Stimulated activated effector memory CD8-positive, alpha-beta T cell treated with anti-CD3 and anti-CD28 coated beads, Interleukin-12 subunit alpha, Interleukin-12 subunit beta, amount 100 ng/mL, for 72 hours (primary cell): ENCODE measurements at regions not wholly inside any gene's neighbourhood (a gene's known extent, or its start where the extent isn't known, plus 50 kb on each side); places are given as distances from the start of the nearest gene placed in this dataset.

ENCODE experiments used
- ATAC-seq: fragments of 150-1000 bp; cut with Tn5 transposase; 2 replicates; pipeline ENCODE4 v1.10.0; 2021
- DNase-seq, 2 donors: peaks; one replicate each; pipeline ENCODE4 v3.0.0; 2021 to 2022; ENCODE audit warnings: low spot score in 2 of 2
- H3K27ac Mint-ChIP-seq: one replicate; pipeline ENCODE4 v1.8.0; 2022; ENCODE audit warnings: mild to moderate bottlenecking, mixed read lengths
- H3K36me3 Mint-ChIP-seq: one replicate; pipeline ENCODE4 v1.8.0; 2022; ENCODE audit warnings: mild to moderate bottlenecking, mixed read lengths
- H3K4me1 Mint-ChIP-seq: one replicate; pipeline ENCODE4 v1.8.0; 2022; ENCODE audit warnings: mixed read lengths
- H3K4me3 Mint-ChIP-seq: one replicate; pipeline ENCODE4 v1.8.0; 2022; ENCODE audit warnings: mild to moderate bottlenecking, mixed read lengths
- H3K9me3 Mint-ChIP-seq: one replicate; pipeline ENCODE4 v1.8.0; 2022; ENCODE audit warnings: mixed read lengths

DNA sequence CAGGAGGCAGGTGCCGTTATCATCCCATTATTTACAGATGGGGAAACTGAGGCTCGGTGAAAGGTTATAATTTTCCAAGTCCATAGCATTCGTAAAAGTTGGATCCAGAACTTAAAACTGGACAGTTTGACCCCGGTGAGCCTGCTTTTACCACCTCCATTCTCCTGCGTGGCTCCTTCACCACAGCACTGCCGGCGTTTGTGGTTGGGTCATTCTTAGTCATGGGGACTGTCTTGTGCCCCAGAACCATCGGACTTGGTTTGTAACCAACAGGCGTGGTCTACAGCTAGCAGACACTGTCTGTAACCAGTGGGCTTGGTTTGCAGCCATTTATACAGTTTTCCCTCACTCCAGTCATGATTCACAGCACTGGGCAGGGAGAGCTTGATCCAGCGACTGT, 511.3 kb downstream of the NPHP4 start:
- Mint-ChIP-seq H3K36me3 (no peaks in the 10 kb centered on the region), H3K4me3 (no peak overlapping the region), H3K4me1 (peaks cover 15% of the 10 kb centered on the region), H3K9me3 (no peaks in the 10 kb centered on the region), H3K27ac (no peak overlapping the region)
- ATAC-seq (no peak), DNase-seq (no peak)

DNA sequence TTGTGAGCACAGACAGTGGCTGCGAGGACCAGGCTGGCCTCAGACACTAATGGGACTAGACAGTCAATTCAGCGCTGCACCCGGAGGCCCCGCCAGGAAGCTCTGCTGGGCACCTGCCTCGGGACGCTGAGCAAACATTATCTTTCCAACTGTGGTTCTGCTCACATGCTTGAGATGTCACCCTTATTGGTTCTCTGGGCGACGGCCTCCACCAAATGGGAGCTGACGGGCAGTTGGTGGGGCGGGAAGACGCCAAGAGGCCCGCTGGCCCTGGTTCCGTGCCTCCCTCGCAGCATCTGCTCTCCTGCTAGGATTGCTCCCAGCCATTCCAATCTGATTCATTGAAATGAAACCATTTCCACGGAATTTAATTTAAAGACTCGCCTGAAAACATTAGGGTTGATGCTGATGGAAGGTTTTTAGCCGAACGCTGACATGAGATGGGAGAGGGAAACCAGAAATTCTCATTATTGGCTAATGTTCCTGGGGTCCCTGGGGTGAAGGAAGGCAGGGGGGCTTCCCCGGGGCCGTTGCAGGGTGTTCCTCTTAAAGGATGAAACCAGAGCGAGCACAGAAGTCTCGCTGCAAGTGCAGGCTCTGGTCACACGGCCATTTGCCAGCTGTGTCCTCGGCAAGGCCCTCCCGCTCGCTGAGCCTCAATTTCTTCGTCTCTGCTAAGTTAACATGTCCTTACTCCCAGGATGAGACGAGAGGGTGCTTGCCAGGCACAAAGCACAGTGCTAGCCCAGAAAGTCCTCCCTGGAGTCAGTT, 512.2 kb downstream of the NPHP4 start:
- ATAC-seq = no peak
- no peaks in the 10 kb centered on the region for H3K36me3 Mint-ChIP-seq
- H3K4me1 Mint-ChIP-seq = peaks cover 15% of the 10 kb centered on the region
- DNase-seq = no peak
- H3K9me3 Mint-ChIP-seq = no peaks in the 10 kb centered on the region
- H3K4me3 Mint-ChIP-seq = no peak overlapping the region
- H3K27ac Mint-ChIP-seq = no peak overlapping the region

DNA sequence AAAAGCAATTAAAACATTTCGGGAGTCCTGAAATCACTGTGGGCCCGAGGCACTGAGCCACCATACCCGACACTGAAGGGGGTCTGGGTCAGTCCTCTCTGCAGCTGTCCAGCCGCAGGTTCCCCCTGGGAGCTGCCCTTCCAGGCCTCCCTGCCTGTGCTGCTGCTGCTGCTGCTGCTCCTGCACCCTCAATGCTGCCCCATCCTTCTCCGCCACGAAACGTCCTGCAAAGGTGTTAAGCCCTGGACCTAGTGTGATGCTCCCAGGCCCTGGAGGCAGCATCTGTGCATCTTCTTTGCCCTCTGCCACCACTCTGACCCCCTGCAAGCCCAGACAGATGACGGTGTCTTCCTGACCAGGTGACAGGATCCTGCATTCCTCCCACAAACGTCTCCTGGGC, 513.3 kb downstream of the NPHP4 start:
- no peak overlapping the region for H3K27ac Mint-ChIP-seq
- no peak overlapping the region for H3K4me3 Mint-ChIP-seq
- ATAC-seq = no peak
- H3K36me3 Mint-ChIP-seq = no peaks in the 10 kb centered on the region
- H3K4me1 Mint-ChIP-seq = peaks cover 15% of the 10 kb centered on the region
- no peak for DNase-seq
- no peaks in the 10 kb centered on the region for H3K9me3 Mint-ChIP-seq

DNA sequence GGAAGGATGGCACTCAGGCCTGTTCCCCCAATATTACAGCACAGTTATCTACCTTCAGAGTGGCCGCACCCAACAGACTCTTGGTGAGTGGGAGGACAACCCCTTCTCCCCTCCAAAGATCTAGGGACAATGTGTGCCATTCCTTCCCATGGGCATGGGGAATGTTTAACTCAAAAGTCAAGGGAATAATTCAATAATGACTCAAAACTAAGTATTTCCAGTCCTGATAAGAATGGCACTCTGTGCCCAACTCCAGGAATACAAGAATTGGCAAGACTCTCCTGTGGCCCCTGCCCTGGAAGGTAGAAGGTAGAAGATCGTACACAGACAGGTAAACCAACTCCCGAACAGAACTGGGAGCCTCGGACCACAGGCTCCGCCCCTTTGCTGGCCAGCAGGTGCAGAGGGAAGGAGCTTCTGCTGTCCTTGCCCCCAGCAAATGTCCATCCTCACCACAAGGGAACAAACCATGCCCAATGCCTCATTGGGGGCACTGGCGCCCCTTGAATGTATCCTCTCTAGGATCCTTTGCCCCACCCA, 514.0 kb downstream of the NPHP4 start:
- DNase-seq (no peak), ATAC-seq (no peak)
- H3K4me3 Mint-ChIP-seq = no peak overlapping the region
- H3K36me3 Mint-ChIP-seq = no peaks in the 10 kb centered on the region
- no peaks in the 10 kb centered on the region for H3K9me3 Mint-ChIP-seq
- H3K27ac Mint-ChIP-seq = no peak overlapping the region
- peaks cover 14% of the 10 kb centered on the region for H3K4me1 Mint-ChIP-seq

DNA sequence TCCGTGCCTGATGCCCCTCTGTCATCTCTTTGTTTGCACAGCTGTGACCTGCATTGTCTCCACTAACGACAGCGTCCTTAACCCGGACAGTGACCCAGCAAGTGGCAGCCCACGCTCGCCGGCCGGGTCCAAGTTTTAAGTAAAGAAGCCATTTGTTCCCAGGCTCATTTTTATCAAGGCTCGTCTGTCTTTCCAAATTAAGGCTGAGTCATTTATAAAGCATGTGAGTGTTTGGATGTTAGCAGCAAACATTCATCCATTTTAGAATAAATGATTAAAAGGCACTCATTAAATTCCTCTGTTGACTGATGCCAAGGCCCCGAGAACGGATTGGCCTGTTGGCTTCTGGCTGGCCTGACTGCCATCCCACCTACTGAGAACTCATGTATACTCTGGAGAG, 514.5 kb downstream of the NPHP4 start:
- H3K9me3 Mint-ChIP-seq = no peaks in the 10 kb centered on the region
- peaks cover 9% of the 10 kb centered on the region for H3K4me1 Mint-ChIP-seq
- H3K27ac Mint-ChIP-seq = no peak overlapping the region
- DNase-seq = no peak
- no peaks in the 10 kb centered on the region for H3K36me3 Mint-ChIP-seq
- no peak for ATAC-seq
- H3K4me3 Mint-ChIP-seq = no peak overlapping the region

DNA sequence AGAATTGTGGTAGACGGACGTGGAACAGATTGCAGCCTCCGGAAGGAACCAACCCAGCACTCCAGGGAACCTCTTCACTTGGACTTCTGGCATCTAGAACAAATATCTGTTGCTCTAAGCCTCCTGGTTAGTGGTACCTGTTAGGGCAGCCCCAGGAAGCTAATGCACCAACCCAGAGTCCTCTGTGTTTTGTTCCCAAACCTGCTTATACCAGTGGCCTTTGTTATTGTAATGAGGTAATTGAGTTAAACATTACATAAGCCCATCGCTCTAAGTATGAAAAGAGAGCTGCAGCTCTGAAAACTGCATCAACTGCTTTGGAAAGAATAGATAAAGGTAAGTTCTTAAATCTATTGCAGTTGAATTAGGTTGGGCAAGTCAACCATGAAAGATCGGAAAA, 516.7 kb downstream of the NPHP4 start:
- H3K36me3 Mint-ChIP-seq = no peaks in the 10 kb centered on the region
- ATAC-seq (no peak), DNase-seq (no peak)
- H3K9me3 Mint-ChIP-seq = no peaks in the 10 kb centered on the region
- no peak overlapping the region for H3K27ac Mint-ChIP-seq
- no peaks in the 10 kb centered on the region for H3K4me1 Mint-ChIP-seq
- no peak overlapping the region for H3K4me3 Mint-ChIP-seq

DNA sequence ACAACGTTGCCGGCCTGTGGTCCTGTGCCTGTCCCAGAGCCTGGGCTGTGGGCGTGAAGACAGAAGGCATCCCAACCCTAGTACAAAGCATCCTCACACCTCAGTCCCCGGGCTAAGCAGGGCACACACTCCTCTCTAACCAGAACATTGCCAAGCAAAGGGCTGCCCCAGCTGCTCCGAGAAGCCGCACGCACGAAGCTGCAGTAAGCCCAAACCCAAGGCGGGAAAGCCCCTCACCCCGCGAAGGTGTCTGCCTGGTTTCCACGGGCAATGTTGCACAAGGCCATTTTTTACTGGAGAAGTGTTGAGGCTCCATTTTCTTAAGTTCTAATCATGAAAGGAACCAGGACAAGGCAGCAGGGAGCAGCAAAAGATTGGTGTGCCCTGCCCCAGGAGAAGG, 519.0 kb downstream of the NPHP4 start:
- H3K4me3 Mint-ChIP-seq = no peak overlapping the region
- H3K4me1 Mint-ChIP-seq = no peaks in the 10 kb centered on the region
- ATAC-seq = no peak
- no peaks in the 10 kb centered on the region for H3K9me3 Mint-ChIP-seq
- H3K36me3 Mint-ChIP-seq = no peaks in the 10 kb centered on the region
- H3K27ac Mint-ChIP-seq = no peak overlapping the region
- DNase-seq = no peak

DNA sequence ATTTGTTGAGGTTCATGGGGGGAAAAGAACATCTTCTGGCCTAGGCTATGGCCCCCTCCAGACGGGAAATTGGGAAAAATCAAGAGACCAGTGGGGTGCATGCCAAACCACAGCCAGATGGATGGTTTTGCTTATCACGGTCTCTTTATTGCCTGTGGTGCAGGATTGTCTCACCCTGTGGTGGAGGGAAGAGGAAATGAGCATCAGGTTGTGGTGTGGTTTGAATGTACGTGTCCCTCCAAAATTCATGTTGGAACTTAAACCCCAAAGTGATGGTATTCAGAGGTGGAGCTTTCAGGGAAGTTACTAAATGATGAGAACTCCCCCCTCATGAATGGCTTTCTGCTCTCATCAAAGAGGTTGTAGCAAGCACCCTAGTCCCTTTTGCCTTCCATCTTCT, 525.7 kb downstream of the NPHP4 start:
- no peak overlapping the region for H3K4me3 Mint-ChIP-seq
- H3K9me3 Mint-ChIP-seq = peaks cover 2% of the 10 kb centered on the region
- peaks cover 17% of the 10 kb centered on the region for H3K4me1 Mint-ChIP-seq
- no peaks in the 10 kb centered on the region for H3K36me3 Mint-ChIP-seq
- no peak for ATAC-seq
- no peak overlapping the region for H3K27ac Mint-ChIP-seq
- DNase-seq = no peak

DNA sequence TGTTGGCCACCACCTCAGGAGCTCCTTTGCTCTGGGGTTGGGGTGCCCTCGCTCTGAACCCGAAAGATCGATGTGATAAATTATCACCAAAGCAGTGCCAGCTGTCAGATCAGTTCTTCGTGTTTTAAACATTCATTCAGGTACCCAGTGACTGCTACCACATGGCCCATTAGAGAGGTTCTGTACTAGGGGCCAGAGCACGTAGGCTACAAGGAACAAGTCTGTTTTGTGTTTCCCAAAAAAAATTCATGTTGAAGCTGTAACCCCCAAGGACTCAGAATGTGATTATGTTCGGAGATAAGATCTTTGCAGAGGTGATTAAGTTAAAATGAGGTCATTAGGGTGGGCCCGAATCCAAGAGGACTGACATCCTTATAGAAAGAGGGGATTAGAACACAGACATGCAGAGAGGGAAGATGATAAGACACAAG, 526.9 kb downstream of the NPHP4 start:
- H3K36me3 Mint-ChIP-seq = no peaks in the 10 kb centered on the region
- no peak overlapping the region for H3K27ac Mint-ChIP-seq
- no peak for DNase-seq
- H3K4me3 Mint-ChIP-seq = no peak overlapping the region
- H3K9me3 Mint-ChIP-seq = peaks cover 5% of the 10 kb centered on the region
- peaks cover 17% of the 10 kb centered on the region for H3K4me1 Mint-ChIP-seq
- ATAC-seq = no peak

DNA sequence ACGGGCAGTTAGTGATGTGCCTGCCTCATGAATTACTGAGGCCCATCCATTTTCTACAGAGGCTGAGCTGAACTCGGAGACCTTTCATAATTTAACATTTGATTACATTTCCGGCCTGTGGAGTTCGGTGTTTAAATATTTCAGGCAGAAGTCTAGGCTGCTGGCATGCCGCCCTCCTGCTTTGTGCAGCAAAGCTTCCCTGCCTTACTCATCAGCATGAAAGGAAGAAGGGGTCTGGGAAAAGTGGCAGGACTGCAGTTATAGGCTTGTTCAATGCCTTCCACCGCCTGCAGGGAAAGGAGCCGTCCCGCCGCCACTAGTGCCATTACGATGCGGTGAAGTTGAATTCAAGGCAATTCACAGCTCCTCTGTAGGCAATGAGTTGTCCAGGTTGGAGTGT, 527.9 kb downstream of the NPHP4 start:
- Mint-ChIP-seq H3K4me1 (peaks cover 17% of the 10 kb centered on the region), H3K9me3 (peaks cover 5% of the 10 kb centered on the region), H3K4me3 (no peak overlapping the region), H3K36me3 (no peaks in the 10 kb centered on the region), H3K27ac (no peak overlapping the region)
- ATAC-seq = no peak
- no peak for DNase-seq

DNA sequence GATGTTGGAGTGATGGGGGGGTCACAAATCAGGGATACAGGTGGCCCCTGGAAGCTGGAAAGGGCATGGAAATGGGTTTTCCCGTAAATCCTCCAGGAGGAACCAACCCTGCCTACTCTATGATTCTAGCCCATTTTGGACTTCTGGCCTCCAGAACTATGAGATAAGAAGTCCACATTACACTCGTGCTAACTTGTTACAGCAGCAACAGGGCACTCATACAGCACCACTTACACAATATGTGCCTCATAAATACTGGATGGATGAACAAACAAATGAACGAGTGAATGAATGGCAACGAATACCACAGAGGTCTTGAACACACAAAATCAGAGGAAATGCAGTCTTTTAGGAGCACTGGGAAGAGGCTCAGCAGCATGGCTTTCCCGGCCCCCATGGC, 531.3 kb downstream of the NPHP4 start:
- peaks cover 6% of the 10 kb centered on the region for H3K4me1 Mint-ChIP-seq
- H3K4me3 Mint-ChIP-seq = no peak overlapping the region
- ATAC-seq = no peak

DNA sequence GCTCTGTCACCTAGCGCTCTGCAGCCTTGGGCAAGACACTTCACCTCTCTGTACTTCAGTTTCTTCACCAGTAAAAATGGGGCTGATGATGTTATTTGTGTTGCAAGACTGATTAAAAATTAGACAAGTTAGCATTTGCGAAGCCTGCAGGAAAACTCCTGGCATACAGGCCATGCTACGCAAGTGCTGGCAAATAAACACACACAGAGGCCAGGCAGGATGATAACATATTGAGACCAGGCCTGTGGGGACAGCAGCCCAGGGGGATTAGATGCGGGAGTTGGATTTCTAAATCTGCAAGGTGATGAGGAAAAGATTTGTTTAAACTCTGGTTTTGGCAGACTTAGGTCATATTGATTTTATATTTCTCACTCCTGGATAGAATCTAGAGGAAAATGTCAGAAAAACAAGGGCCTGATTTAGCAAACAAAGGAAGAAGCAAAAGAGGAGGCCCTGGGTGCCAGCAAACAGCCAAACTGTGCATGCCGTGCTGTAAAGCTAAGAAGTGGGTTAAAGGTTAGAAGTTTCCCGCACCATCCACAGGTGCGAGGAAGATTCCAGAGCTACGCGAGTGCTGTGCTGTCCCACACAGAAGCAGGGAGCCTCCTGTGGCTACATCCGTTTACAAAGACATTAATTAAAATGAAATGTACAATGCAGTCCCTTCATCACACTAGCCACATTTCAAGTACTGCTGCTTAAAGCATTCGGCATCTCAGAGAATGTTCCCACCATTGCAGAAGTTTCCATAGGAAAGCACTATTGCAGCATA, 532.2 kb downstream of the NPHP4 start:
- H3K36me3 Mint-ChIP-seq = no peaks in the 10 kb centered on the region
- H3K4me3 Mint-ChIP-seq = no peak overlapping the region
- ATAC-seq (no peak), DNase-seq (no peak)
- H3K27ac Mint-ChIP-seq = no peak overlapping the region
- no peaks in the 10 kb centered on the region for H3K4me1 Mint-ChIP-seq
- H3K9me3 Mint-ChIP-seq = peaks cover 5% of the 10 kb centered on the region

More for the DNA sequence above, 531.3 kb downstream of the NPHP4 start:
- H3K36me3 Mint-ChIP-seq = no peaks in the 10 kb centered on the region
- peaks cover 5% of the 10 kb centered on the region for H3K9me3 Mint-ChIP-seq
- H3K27ac Mint-ChIP-seq = no peak overlapping the region
- no peak for DNase-seq

DNA sequence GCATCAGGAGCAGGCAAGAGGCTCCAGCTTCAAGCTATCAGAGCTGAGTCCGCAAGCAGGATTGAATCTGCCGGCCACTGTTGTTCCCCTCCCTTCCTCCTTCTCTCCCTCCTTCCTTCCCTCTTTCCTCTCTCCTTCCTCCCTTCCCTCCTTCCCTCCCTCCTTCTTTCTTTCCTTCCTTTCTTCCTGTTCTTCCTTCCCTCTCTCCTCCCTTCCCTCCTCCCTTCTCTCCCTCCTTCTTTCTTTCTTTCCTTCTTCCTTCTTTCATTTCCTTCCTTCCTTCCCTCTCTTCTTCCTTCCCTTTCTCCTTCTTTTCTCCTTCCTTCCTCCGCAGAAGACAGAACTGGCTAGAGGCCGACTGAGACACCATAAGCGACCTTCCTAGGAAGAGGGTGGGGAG, 534.0 kb downstream of the NPHP4 start:
- no peak for DNase-seq
- Mint-ChIP-seq H3K36me3 (no peaks in the 10 kb centered on the region), H3K9me3 (peaks cover 5% of the 10 kb centered on the region), H3K4me3 (no peak overlapping the region), H3K27ac (no peak overlapping the region), H3K4me1 (no peaks in the 10 kb centered on the region)
- no peak for ATAC-seq

DNA sequence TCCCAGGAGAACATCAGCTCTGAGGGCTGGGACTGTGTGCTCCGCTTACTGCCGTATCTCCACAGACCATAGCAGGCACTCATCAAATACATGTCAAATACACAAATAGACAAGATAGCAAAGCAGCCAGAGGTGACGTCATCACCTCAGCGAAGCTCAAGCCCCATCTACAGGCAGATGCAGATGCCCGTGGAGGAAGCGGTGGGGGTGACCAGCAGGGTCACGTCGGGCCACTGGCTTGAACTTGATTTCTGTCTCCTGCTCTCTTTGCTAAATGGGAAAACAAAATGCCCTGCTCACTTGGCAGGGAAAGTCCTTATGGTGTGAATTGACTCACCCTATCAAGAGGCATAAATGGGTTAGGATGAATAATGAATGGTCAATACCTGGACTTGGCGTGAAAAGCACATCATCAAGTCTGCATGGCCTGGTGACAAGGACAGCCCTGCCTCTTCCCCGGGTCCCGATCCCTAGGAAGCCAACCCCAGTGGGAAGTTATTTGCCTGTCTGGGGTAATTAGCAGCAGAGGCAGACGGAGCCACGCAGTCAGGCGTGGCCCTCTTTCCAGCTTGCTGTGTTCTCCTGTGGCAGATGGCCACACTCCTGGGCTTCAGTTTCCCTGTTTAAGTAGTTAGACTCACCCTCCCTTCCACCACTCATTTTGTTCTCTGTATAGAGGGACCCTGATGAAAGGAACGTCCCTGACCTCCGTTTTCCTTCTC, 536.0 kb downstream of the NPHP4 start:
- DNase-seq = no peak
- Mint-ChIP-seq H3K4me3 (no peak overlapping the region), H3K4me1 (no peaks in the 10 kb centered on the region), H3K27ac (no peak overlapping the region), H3K9me3 (peaks cover 3% of the 10 kb centered on the region), H3K36me3 (no peaks in the 10 kb centered on the region)
- ATAC-seq = peak; percentile 16

DNA sequence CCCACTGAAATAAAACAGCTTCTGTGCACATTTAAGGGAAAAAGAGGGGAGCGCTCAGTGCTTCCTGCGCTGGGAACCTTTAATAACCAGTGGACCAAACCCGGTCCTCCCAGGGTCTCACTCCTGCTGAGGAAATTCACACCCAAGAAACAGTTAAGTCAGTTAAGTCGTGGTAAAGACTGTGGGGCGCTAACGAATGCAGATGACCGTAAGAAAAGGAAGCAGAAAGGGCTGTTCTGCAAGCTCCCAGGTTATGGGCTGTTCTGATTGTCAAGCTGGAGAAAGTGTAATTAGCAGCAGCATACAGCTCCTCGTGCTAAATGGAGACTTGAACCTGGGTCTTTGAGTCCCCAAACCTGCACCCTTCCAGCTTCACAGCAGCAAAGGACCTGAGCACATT, 536.6 kb downstream of the NPHP4 start:
- H3K4me3 Mint-ChIP-seq = no peak overlapping the region
- H3K36me3 Mint-ChIP-seq = no peaks in the 10 kb centered on the region
- DNase-seq = no peak
- H3K4me1 Mint-ChIP-seq = no peaks in the 10 kb centered on the region
- no peak overlapping the region for H3K27ac Mint-ChIP-seq
- no peaks in the 10 kb centered on the region for H3K9me3 Mint-ChIP-seq
- ATAC-seq = no peak
